GM19395 (cell line): ENCODE measurements at regions not wholly inside any gene's neighbourhood (a gene's known extent, or its start where the extent isn't known, plus 50 kb on each side); places are given as distances from the start of the nearest gene placed in this dataset.

Experiments used
- ATAC-seq: cut with Tn5 transposase; IDR thresholded peaks from one replicate; pipeline ENCODE4 v1.9.1; 2021; ENCODE audit warnings: mild to moderate bottlenecking, moderate library complexity; ENCODE audit not compliant: unreplicated experiment

- no peak for ATAC-seq
Observed at GRCh38 chr5:125152461-125153189, 406.2 kb upstream of the ZNF608 start.

- no peak for ATAC-seq
Observed at GRCh38 chr5:125153231-125153630, 406.8 kb upstream of the ZNF608 start.

GRCh38 chr5:125154301-125155110 lies 408.1 kb upstream of the ZNF608 start:
- no peak for ATAC-seq

GRCh38 chr5:125160787-125161502 lies 414.5 kb upstream of the ZNF608 start:
- no peak for ATAC-seq

DNA sequence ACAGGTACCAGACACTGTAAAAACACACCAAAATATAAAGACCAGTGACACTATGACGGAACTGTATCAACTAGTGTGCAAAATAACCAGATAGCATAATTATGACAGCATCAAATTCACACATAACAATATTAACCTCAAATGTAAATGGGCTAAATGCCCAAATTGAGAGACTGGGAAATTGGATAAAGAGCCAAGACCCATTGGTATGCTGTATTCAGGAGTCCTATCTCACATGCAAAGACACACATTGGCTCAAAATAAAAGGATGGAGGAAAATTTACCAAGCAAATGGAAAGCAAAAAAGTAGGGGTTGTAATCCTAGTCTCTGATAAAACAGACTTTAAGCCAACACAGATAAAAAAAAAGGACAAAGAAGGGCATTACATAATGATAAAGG lies 416.3 kb upstream of the ZNF608 start:
- ATAC-seq, result no peak

DNA sequence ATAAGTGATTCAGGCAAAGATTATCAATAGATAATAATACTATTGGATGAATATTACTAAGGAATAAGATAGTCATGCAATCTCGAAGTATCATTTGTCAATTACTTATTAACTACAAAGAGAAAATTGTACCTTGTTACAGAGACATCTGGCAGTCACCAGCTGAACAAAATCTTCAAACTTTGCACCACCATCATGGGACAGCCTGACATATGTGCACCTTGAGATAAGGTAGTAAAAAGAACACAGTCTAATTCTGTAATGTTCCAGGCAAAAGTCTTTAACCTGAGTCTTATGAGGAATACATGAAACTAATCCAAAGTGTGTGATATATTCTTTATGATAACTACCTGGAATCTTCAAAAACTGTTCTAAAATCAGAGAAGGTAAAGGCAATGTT lies 423.0 kb upstream of the ZNF608 start:
- no peak for ATAC-seq

- no peak for ATAC-seq
Observed at GRCh38 chr5:125171641-125172040, 425.2 kb upstream of the ZNF608 start.

- ATAC-seq, result no peak
Observed at GRCh38 chr5:125175348-125176004, 429.0 kb upstream of the ZNF608 start.

DNA sequence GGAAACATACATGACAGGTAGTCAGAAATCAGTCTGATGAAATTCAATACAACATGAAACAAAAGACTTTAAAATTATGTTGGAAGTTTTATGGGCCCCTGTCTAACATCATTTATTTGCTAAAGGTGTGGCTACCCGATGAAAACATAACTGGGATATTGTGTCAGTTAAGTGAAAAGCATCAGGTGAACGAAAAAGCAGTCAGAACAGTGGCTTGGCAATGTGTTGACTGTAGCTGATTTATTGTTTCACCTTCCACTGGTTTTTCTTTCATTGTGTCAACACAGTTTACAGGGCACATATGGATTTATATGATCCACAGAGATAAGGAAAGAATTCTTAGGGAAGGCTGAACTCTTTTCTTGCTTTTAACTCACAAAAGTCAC lies 429.6 kb upstream of the ZNF608 start:
- no peak for ATAC-seq

DNA sequence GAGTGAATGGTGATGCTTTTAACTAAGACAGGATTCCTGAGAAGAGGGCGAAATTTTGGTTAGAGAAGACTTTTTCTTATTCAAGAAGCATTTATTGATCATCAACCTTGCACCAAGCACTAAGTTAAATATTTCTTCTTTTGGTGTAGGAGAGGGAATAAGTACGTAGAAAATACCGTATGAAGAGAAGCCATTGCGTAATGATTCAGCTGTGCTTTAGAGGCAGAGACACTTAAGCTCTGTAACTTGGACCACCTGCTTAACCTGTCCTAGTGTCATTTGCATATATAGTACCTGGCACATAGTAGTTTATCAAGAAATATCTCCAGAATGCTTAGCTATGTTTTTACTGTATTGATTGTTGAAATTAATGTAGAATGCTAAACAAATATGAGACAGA lies 430.9 kb upstream of the ZNF608 start:
- no peak for ATAC-seq

DNA sequence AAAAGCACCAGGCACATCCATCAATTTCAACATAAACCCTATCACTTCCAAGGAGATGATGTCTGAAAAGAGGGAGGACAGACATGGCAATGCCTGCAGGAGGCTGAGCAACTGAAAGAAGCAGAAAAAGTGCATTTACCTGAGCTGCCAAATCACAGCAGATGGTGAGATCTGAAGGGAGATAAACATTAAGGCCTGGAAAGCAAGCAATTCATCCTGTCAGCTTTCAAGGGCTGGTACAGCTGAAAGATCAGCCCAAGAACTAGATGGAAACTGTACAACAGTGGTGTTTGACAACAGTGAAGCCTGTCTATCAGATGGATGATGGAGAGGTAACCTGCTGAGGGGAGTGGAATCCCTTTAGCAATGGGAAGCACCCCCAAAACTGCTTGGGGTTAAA lies 433.2 kb upstream of the ZNF608 start:
- ATAC-seq, result no peak

GRCh38 chr5:125180231-125180829 lies 433.9 kb upstream of the ZNF608 start:
- no peak for ATAC-seq

DNA sequence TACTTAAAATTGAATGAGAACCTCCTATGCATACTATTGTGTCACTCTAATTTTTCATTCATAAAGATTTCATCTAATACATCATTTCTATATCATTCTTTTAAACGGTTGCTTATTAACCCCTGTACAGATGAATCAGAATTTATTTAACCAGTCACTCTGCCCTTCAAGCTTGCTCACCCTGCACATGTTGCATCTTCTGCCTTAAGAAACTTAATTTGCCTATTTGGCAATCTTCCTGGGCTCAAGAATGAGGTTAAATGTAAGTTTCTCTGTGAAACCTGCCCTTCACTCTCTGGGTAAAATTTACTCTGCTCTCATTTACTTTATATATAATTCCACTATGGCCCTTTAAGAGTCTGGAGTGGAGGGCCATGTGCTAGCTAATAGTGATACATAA lies 434.7 kb upstream of the ZNF608 start:
- no peak for ATAC-seq

GRCh38 chr5:125181955-125182354 lies 435.5 kb upstream of the ZNF608 start:
- no peak for ATAC-seq

- ATAC-seq, result no peak
Observed at GRCh38 chr5:125185740-125186139, 439.3 kb upstream of the ZNF608 start.

DNA sequence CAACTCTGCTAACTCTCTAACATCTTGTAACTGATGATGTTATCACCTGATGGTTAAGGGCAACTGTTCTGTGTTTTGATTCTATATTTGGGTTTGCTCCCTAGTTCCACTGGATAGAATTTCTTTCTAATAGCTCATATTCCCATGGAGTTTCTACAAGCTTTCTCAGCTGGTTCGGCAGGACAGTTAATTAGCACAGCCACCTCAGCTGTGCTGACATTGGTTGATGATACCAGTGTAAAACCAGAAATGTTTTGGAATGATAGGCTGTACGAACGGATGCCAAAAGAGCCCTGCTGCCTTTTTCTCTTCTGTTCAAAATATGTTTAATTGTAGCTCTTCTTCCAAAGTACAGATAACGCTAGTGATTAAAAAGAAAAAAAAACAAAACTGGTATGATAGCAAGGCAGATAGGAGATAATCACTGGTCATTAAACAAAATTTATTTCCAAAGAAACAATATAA lies 440.5 kb upstream of the ZNF608 start:
- no peak for ATAC-seq

DNA sequence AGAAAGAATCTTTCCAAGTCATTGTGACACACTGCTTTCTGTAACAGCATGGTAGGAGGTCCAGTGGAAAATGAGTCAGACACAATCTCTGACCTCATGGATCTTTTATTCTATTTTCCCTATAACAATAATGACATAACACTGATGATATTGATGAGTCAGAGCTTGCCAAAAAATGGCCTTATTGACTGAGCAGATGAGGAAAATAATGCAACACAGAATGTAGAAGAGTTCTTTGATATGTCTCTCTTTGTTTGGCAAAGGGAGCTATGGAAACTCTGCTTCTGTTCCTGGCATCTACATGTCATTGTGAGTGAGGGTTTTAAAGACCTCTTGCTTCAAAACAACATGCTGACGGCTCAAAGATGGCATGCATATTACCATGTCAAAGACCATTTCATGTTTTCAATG lies 443.1 kb upstream of the ZNF608 start:
- ATAC-seq, result no peak

DNA sequence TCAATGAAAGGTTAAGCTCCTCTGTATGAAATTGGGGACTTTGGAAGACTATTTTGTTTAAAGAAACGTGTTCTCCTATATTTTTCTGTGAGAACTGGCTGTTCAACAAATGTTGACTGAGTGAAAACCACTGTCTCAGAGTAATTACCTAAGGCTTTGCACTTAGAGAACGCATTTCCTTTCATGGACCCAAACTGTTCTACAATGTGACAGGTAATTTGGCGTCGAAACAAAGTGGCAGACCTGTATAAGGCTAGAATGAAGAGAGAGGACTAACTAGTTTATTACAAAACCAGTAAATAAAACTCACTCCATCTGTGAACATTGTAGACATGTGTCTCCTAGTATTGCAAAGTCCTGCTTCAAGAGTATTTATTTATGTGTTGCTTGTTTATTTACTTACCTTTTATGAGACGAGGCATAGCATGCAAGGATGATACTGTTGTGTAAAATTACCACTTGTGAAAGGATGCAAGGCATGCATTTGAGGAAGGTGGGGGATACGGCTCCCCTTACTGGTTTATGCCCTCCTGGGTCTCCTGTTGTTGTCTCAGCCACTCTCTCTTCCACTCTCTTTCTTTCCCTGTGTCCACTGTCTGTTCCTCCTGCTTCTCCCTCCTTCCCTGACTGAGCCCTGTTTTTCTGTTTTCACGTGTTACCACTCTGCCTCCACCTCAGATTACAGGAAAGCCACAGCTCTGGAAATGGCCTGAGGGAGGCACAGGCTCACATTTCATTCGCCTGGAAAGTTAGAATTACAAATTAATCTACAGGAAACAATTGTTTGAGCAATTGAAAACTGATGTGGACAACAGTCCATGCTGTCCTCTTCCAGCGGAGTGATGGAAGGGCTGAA lies 444.0 kb upstream of the ZNF608 start:
- no peak for ATAC-seq

GRCh38 chr5:125194883-125195282 lies 448.4 kb upstream of the ZNF608 start:
- no peak for ATAC-seq
